Naive thymus-derived CD4-positive, alpha-beta T cell (primary cell): ENCODE measurements at regions not wholly inside any gene's neighbourhood (a gene's known extent, or its start where the extent isn't known, plus 50 kb on each side); places are given as distances from the start of the nearest gene placed in this dataset.

Experiments
- ATAC-seq: fragments of 150-1000 bp; cut with Tn5 transposase; 2 replicates; pipeline ENCODE4 v1.10.0; 2021; ENCODE audit warnings: mild to moderate bottlenecking, moderate library complexity
- CTCF ChIA-PET: fragments of 350-600 bp; sonication (Branson Sonifier 250); formaldehyde crosslinking; loops from one replicate; lab custom pipeline; 2021; ENCODE audit warnings: antibody characterized with exemption; lab: Charles Lee
- POLR2A ChIA-PET: fragments of 350-600 bp; sonication (Branson Sonifier 250); formaldehyde crosslinking; loops from one replicate; lab custom pipeline; 2021; ENCODE audit warnings: antibody characterized with exemption, inconsistent platforms; lab: Charles Lee
- DNase-seq, 9 donors: peaks; one replicate each; pipeline versions ENCODE4 v3.0.0 to v3.0.0-alpha.2; 2020 to 2022; ENCODE audit warnings: mixed read lengths in 1 of 9
- H3K27ac ChIP-seq: one replicate; pipeline ENCODE4 v1.7.0; 2013; ENCODE audit warnings: mild to moderate bottlenecking, low read depth, low read length, moderate library complexity
- H3K27me3 ChIP-seq, 2 donors: one replicate each; pipeline ENCODE4 v1.7.0; 2013; ENCODE audit warnings: low read length in 2 of 2, mild to moderate bottlenecking in 2 of 2, moderate library complexity in 2 of 2; ENCODE audit not compliant: control insufficient read depth in 2 of 2, insufficient read depth in 2 of 2
- H3K36me3 ChIP-seq, 3 experiments: 1 replicate in 2 of 3; 2 replicates in 1 of 3; pipeline ENCODE4 v1.7.0; 2013; ENCODE audit warnings: low read length in 3 of 3, mild to moderate bottlenecking in 3 of 3, moderate library complexity in 1 of 3; ENCODE audit not compliant: insufficient read depth in 3 of 3, control insufficient read depth in 2 of 3
- H3K4me1 ChIP-seq, 2 donors: one replicate each; pipeline ENCODE4 v1.7.0; 2013; ENCODE audit warnings: low read length in 2 of 2, mild to moderate bottlenecking in 2 of 2, moderate library complexity in 1 of 2; ENCODE audit not compliant: control insufficient read depth in 2 of 2, insufficient read depth in 2 of 2
- H3K4me3 ChIP-seq: 2 replicates; pipeline ENCODE4 v1.7.0; 2013; ENCODE audit warnings: mild to moderate bottlenecking, low read length
- H3K9me3 ChIP-seq, 3 experiments: 1 replicate in 2 of 3; 2 replicates in 1 of 3; pipeline ENCODE4 v1.7.0; 2013; ENCODE audit warnings: low read length in 3 of 3; ENCODE audit not compliant: control insufficient read depth in 2 of 3
- H3K27ac Mint-ChIP-seq, 9 donors: one replicate each; pipeline ENCODE4 v1.8.0; 2020 to 2022; ENCODE audit warnings: mixed read lengths in 9 of 9, mild to moderate bottlenecking in 8 of 9, moderate library complexity in 5 of 9, inconsistent platforms in 2 of 9
- H3K27me3 Mint-ChIP-seq, 5 donors: one replicate each; pipeline ENCODE4 v1.8.0; 2021 to 2022; ENCODE audit warnings: mixed read lengths in 5 of 5, mild to moderate bottlenecking in 1 of 5
- H3K36me3 Mint-ChIP-seq, 5 donors: one replicate each; pipeline ENCODE4 v1.8.0; 2020 to 2022; ENCODE audit warnings: mixed read lengths in 5 of 5, mild to moderate bottlenecking in 3 of 5, inconsistent platforms in 1 of 5
- H3K4me1 Mint-ChIP-seq, 7 donors: one replicate each; pipeline ENCODE4 v1.8.0; 2020 to 2022; ENCODE audit warnings: mixed read lengths in 7 of 7, mild to moderate bottlenecking in 3 of 7, inconsistent platforms in 1 of 7
- H3K4me3 Mint-ChIP-seq, 10 donors: one replicate each; pipeline ENCODE4 v1.8.0; 2020 to 2022; ENCODE audit warnings: mild to moderate bottlenecking in 10 of 10, mixed read lengths in 10 of 10, moderate library complexity in 6 of 10, inconsistent platforms in 2 of 10
- H3K9me3 Mint-ChIP-seq, 11 donors: one replicate each; pipeline ENCODE4 v1.8.0; 2020 to 2022; ENCODE audit warnings: mixed read lengths in 11 of 11, mild to moderate bottlenecking in 4 of 11, inconsistent platforms in 1 of 11, moderate library complexity in 1 of 11
- intact Hi-C, 2 donors: fragments of 100-400 bp; cut with micrococcal nuclease; formaldehyde crosslinking; loops; one replicate each; pipeline ENCODE4 v1.15.1; 2023

DNA sequence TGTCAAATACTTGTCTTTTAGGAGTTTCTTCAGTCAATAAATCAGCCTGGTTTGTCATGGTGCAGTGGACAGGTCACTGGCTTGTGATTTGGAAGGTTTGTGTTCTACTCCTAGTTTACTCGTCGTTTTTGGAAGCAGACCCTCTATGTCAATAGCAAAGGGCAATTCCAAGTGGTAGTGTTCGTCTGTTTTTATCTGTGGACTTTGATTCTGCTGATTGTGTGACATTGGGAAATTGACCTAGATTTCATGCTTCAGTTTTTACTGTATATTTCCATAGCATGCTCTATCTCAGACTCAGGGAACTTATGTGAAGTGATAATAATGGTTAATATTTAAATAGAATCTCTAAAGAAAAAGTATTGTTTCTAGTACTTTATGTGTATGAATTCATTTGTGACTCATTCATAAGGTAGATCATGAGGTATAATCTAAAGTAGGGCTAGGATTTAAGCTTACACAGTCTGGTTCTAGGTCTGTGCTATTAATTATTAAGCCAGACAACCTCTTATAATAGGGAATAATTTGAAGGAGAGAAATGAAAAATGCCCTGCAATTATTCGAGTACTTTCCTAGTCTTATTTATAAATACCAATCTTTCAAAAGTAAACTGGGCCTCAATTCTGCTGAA lies 198.1 kb downstream of the REEP3 start:
- ChIA-PET POLR2A (interaction anchor here (1.7 to 2.0 kb wide), 2 partner anchors 197 to 552 kb away, joined by 4 read pairs; no protein-coding TSS in a partner anchor), CTCF (interaction anchor here (0.8 to 9.4 kb wide), 19 partner anchors 8 to 1285 kb away, joined by 3 to 202 read pairs (median 4); partner anchors contain the start of gene EGR2)
- ATAC-seq (no peak), DNase-seq (no peak)
- Mint-ChIP-seq H3K36me3 (no peaks in the 10 kb centered on the region), H3K27me3 (peaks cover 0 to 8% (median 0%) of the 10 kb centered on the region in 5 donors), H3K4me1 (peaks cover 0 to 22% (median 7%) of the 10 kb centered on the region in 7 donors), H3K4me3 (no peak overlapping the region), H3K9me3 (no peaks in the 10 kb centered on the region), H3K27ac (no peak overlapping the region)
- no peaks in the 10 kb centered on the region for H3K9me3 ChIP-seq
- H3K4me3 ChIP-seq: no peak overlapping the region
- intact Hi-C loops: loop anchor here in 1 of 2 donors (5.0 kb wide), 1 partner anchor 252 kb away; the partner anchor contains the start of gene JMJD1C
- no peaks in the 10 kb centered on the region for H3K27me3 ChIP-seq
- H3K36me3 ChIP-seq: no peaks in the 10 kb centered on the region
- no peaks in the 10 kb centered on the region for H3K4me1 ChIP-seq
- no peak overlapping the region for H3K27ac ChIP-seq

DNA sequence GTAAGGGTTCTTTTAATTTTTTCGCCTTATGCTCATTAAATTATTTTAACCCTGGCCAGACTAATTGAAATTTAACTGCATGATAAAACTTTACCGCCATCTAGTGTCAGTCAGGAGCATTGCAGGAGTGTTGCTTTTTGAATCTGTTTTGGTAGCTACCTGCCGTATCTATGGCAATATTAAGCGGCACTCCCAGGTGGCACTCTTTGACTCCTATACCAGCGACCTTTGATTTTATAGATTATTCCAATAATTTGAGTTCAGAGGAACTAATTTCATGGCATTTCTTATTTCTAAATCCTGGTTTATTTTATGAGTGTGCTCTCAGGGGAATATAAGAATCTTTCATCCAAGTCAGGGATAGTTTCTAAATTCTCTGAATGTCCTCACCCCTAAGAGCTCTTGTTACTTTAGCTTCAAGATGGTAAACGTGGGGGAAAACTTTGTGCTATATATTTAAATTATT lies 198.9 kb downstream of the REEP3 start:
- H3K27me3 ChIP-seq: no peaks in the 10 kb centered on the region
- Mint-ChIP-seq H3K4me3 (peak overlapping the region in 3 of 10 donors; percentile 8 to 63 (median 16)), H3K9me3 (no peaks in the 10 kb centered on the region), H3K4me1 (peaks cover 0 to 22% (median 7%) of the 10 kb centered on the region in 7 donors), H3K36me3 (no peaks in the 10 kb centered on the region), H3K27ac (peak overlapping the region in 5 of 9 donors; percentile 1 to 71 (median 68)), H3K27me3 (peaks cover 2 to 11% (median 3%) of the 10 kb centered on the region in 5 donors)
- H3K4me3 ChIP-seq: no peak overlapping the region
- ATAC-seq (peak; percentile 87), DNase-seq (peak in 8 of 9 donors; percentile 33 to 74 (median 63))
- H3K4me1 ChIP-seq: no peaks in the 10 kb centered on the region
- intact Hi-C loops: loop anchor here (1.0 to 10.0 kb wide), 15 partner anchors 91 to 1285 kb away; partner anchors contain the start of genes REEP3 (in 2 of the 2) and EGR2 (in 1 of the 2)
- H3K36me3 ChIP-seq: no peaks in the 10 kb centered on the region
- H3K27ac ChIP-seq: no peak overlapping the region
- CTCF ChIA-PET: interaction anchor here (0.6 to 9.4 kb wide), 30 partner anchors 9 to 1955 kb away, joined by 3 to 202 read pairs (median 4); partner anchors contain the start of gene EGR2
- H3K9me3 ChIP-seq: no peaks in the 10 kb centered on the region
- POLR2A ChIA-PET: interaction anchor here (0.8 to 2.0 kb wide), 4 partner anchors 198 to 869 kb away, joined by 3 to 4 read pairs (median 4); no protein-coding TSS in a partner anchor

DNA sequence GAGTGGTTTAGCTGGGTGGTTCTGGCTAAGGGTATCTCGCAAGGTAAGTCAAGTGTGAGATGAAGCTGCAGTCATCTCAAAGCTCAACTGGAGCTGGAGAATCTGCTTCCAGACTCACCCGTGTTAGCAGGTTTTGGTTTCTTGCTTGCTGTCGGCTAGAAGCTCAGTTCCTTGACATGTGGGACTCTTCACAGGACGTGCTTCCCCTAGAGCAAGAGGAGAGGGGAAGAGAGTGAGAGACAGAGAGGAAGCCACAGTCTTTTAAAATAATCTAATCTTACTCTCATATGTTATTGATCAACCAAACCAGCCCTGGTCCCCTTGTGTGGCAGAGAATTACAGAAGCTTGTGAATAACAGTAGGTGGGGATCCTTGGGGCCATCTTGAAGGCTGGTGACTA lies 199.5 kb downstream of the REEP3 start:
- H3K27ac ChIP-seq: no peak overlapping the region
- ChIA-PET CTCF (interaction anchor here (0.6 to 9.4 kb wide), 29 partner anchors 9 to 1286 kb away, joined by 3 to 202 read pairs (median 3); no protein-coding TSS in a partner anchor), POLR2A (interaction anchor here (0.8 to 2.0 kb wide), 4 partner anchors 198 to 870 kb away, joined by 3 to 4 read pairs (median 4); no protein-coding TSS in a partner anchor)
- H3K9me3 Mint-ChIP-seq: no peaks in the 10 kb centered on the region
- no peak overlapping the region for H3K4me3 ChIP-seq
- peak overlapping the region in 3 of 10 donors; percentile 13 to 60 (median 53) for H3K4me3 Mint-ChIP-seq
- H3K36me3 Mint-ChIP-seq: no peaks in the 10 kb centered on the region
- H3K27me3 Mint-ChIP-seq: peaks cover 8 to 15% (median 9%) of the 10 kb centered on the region in 5 donors
- no peaks in the 10 kb centered on the region for H3K36me3 ChIP-seq
- ATAC-seq (peak; percentile 30), DNase-seq (peak in 4 of 9 donors; percentile 10 to 18 (median 14))
- no peaks in the 10 kb centered on the region for H3K27me3 ChIP-seq
- H3K4me1 Mint-ChIP-seq: peaks cover 0 to 22% (median 7%) of the 10 kb centered on the region in 7 donors
- intact Hi-C loops: loop anchor here (1.0 to 10.0 kb wide), 15 partner anchors 91 to 1286 kb away; partner anchors contain the start of genes REEP3 (in 2 of the 2) and EGR2 (in 1 of the 2)
- no peaks in the 10 kb centered on the region for H3K9me3 ChIP-seq
- peak overlapping the region in 8 of 9 donors; percentile 33 to 87 (median 68) for H3K27ac Mint-ChIP-seq
- no peaks in the 10 kb centered on the region for H3K4me1 ChIP-seq

DNA sequence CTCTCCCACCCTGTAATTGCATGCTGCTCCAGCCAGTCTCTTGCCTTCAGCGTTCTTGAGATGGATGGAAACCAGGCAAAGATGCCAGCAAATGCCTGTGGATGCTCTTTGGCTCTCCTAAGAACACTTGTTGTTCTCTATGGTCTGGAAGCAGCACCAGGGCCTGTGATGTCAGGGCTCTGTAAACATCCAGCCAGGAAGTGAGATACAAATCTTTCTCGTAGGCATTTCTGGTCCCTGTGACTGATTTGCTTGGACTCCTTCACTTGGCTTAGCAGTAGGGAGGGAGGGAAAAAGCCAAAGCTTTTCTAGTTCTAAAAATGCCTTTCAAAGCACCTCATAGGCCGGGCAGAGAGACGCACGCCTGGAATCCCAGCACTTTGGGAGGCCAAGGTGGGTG lies 201.3 kb downstream of the REEP3 start:
- no peaks in the 10 kb centered on the region for H3K36me3 ChIP-seq
- no peaks in the 10 kb centered on the region for H3K9me3 ChIP-seq
- Mint-ChIP-seq H3K36me3 (no peaks in the 10 kb centered on the region), H3K4me1 (peaks cover 0 to 16% (median 7%) of the 10 kb centered on the region in 7 donors), H3K27ac (peak overlapping the region in 2 of 9 donors; percentile 45 to 55), H3K4me3 (no peak overlapping the region), H3K27me3 (peaks cover 24 to 32% (median 27%) of the 10 kb centered on the region in 5 donors), H3K9me3 (no peaks in the 10 kb centered on the region)
- DNase-seq (no peak), ATAC-seq (no peak)
- POLR2A ChIA-PET: no interaction called here
- no peaks in the 10 kb centered on the region for H3K27me3 ChIP-seq
- no peak overlapping the region for H3K4me3 ChIP-seq
- no peaks in the 10 kb centered on the region for H3K4me1 ChIP-seq
- CTCF ChIA-PET: interaction anchor here (9.4 kb wide), 1 partner anchor 555 kb away, joined by 202 read pairs; no protein-coding TSS in a partner anchor
- intact Hi-C loops: loop anchor here (5.0 to 10.0 kb wide), 5 partner anchors 200 to 1288 kb away; partner anchors contain the start of genes EGR2 (in 1 of the 2) and REEP3 (in 1 of the 2)
- H3K27ac ChIP-seq: no peak overlapping the region

DNA sequence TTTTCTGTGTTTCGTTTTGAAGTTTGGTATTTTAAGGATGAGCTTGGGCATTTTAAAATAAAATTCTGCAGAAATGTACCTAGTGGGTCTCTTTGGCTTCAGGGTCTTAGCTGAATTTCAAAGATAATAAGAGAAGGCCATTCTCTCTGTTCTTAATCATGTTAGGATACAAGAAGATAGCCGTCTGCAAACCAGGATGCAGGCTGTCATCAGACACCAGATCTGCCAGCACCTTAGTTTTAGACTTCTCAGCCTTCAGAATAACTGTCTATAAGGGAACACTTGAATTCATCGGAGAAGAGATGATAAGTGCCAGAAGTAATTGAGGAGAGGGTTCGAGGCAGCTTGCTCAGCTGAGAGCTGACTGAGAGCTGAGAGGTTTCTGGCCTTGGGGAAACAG lies 202.1 kb downstream of the REEP3 start:
- CTCF ChIA-PET: interaction anchor here (9.4 kb wide), 1 partner anchor 555 kb away, joined by 202 read pairs; no protein-coding TSS in a partner anchor
- Mint-ChIP-seq H3K4me3 (no peak overlapping the region), H3K27ac (no peak overlapping the region), H3K9me3 (no peaks in the 10 kb centered on the region), H3K4me1 (peaks cover 0 to 16% (median 7%) of the 10 kb centered on the region in 7 donors), H3K27me3 (peaks cover 28 to 38% (median 32%) of the 10 kb centered on the region in 5 donors), H3K36me3 (no peaks in the 10 kb centered on the region)
- H3K4me3 ChIP-seq: no peak overlapping the region
- DNase-seq (no peak), ATAC-seq (no peak)
- H3K9me3 ChIP-seq: no peaks in the 10 kb centered on the region
- H3K27me3 ChIP-seq: no peaks in the 10 kb centered on the region
- intact Hi-C loops: loop anchor here (5.0 to 10.0 kb wide), 5 partner anchors 201 to 1289 kb away; partner anchors contain the start of genes EGR2 (in 1 of the 2) and REEP3 (in 1 of the 2)
- no peak overlapping the region for H3K27ac ChIP-seq
- no peaks in the 10 kb centered on the region for H3K4me1 ChIP-seq
- no peaks in the 10 kb centered on the region for H3K36me3 ChIP-seq
- POLR2A ChIA-PET: no interaction called here

DNA sequence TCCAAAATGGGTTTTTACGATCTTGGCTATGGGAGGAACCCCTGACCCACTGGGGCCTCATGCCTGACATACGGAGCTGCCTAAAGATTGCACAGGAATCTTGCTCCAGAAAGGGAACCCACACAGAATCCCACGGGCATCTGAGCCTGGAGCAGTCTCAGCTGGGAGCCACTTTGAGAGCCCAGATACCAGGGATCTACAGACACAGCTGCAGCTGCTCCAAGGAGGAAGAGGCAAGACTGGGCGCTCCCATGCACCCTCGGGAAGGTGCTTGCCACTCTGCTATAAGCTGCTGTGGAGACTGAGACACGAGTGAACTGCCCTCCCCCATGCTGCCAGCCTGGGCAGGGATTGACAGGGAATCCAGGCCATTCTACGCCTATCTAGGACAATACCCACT lies 202.5 kb downstream of the REEP3 start:
- no peaks in the 10 kb centered on the region for H3K4me1 ChIP-seq
- H3K4me3 ChIP-seq: no peak overlapping the region
- H3K27ac Mint-ChIP-seq: no peak overlapping the region
- peaks cover 28 to 40% (median 33%) of the 10 kb centered on the region in 5 donors for H3K27me3 Mint-ChIP-seq
- H3K9me3 Mint-ChIP-seq: no peaks in the 10 kb centered on the region
- H3K36me3 Mint-ChIP-seq: no peaks in the 10 kb centered on the region
- ChIA-PET POLR2A (no interaction called here), CTCF (interaction anchor here (9.4 kb wide), 1 partner anchor 556 kb away, joined by 202 read pairs; no protein-coding TSS in a partner anchor)
- H3K4me3 Mint-ChIP-seq: no peak overlapping the region
- H3K27ac ChIP-seq: no peak overlapping the region
- H3K9me3 ChIP-seq: no peaks in the 10 kb centered on the region
- DNase-seq (no peak), ATAC-seq (no peak)
- intact Hi-C loops: loop anchor here (5.0 to 10.0 kb wide), 5 partner anchors 201 to 1289 kb away; partner anchors contain the start of genes EGR2 (in 1 of the 2) and REEP3 (in 1 of the 2)
- peaks cover 0 to 16% (median 7%) of the 10 kb centered on the region in 7 donors for H3K4me1 Mint-ChIP-seq
- H3K27me3 ChIP-seq: no peaks in the 10 kb centered on the region
- H3K36me3 ChIP-seq: no peaks in the 10 kb centered on the region
